ENCODE measurements at regions not wholly inside any gene's neighbourhood (a gene's known extent, or its start where the extent isn't known, plus 50 kb on each side); places are given as distances from the start of the nearest gene placed in this dataset.

- TF ChIP-seq TEAD4 (IDR thresholded peaks at IDR 0.05; ENCODE audit: borderline replicate concordance, insufficient read depth) (no peak), CTCF (IDR thresholded peaks at IDR 0.05) (no peak), SIN3A (IDR thresholded peaks at IDR 0.05; ENCODE audit: borderline replicate concordance, low read depth, low read length) (no peak), RAD21 (IDR thresholded peaks at IDR 0.05; ENCODE audit: low read length) (no peak), REST (IDR thresholded peaks at IDR 0.05; ENCODE audit: low read depth, low read length) (no peak), TCF12 (IDR thresholded peaks at IDR 0.05) (no peak), MAX (IDR thresholded peaks at IDR 0.05; ENCODE audit: low read depth) (no peak), PBX3 (IDR thresholded peaks at IDR 0.05) (no peak)
These were observed 131.7 kb upstream of the MAP3K4 start for GRCh38 chr6:160859822-160860221.
